HepG2 (cell line): ENCODE measurements at regions not wholly inside any gene's neighbourhood (a gene's known extent, or its start where the extent isn't known, plus 50 kb on each side); places are given as distances from the start of the nearest gene placed in this dataset.

Experiments
- ATAC-seq: fragments of 200-7000 bp; cut with Tn5 transposase; 3 replicates; pipeline ENCODE4 v1.9.1; 2020; ENCODE audit warnings: mild to moderate bottlenecking, moderate library complexity
- BruUV-seq: library from RNA; stranded (reverse); fragments of 400-500 nt; replicated peaks from 2 replicates; lab custom pipeline; 2021; lab: Mats Ljungman, UMichigan
- CTCF ChIA-PET: fragments of 300-600 bp; formaldehyde crosslinking; extraction: SDS; loops from one replicate; lab custom pipeline; 2021; ENCODE audit warnings: low total read pairs, inconsistent platforms, low intra/inter-chr PET ratio; lab: Yijun Ruan, JAX
- POLR2A ChIA-PET: fragments of 350-600 bp; sonication (Branson Sonifier 250); formaldehyde crosslinking; loops from one replicate; lab custom pipeline; 2020; ENCODE audit warnings: antibody characterized with exemption, inconsistent platforms; lab: Yijun Ruan, JAX
- DNase-seq: peaks from one replicate; pipeline ENCODE4 v3.0.0-alpha.2; 2015; ENCODE audit warnings: low spot score
- FAIRE-seq: peaks from 3 replicates; lab custom pipeline; 2011; peaks lifted over from hg19 to GRCh38; lab: Jason Lieb, UNC
- H2AFZ ChIP-seq: one replicate; pipeline ENCODE4 v1.6.1; 2011; ENCODE audit warnings: low read length, inconsistent platforms
- H3K27ac ChIP-seq: fragments of 300-600 bp; 3 replicates; pipeline ENCODE4 v1.8.0; 2011; ENCODE audit warnings: mixed run types, mild to moderate bottlenecking, mixed read lengths, low read length, inconsistent platforms; ENCODE audit not compliant: insufficient read depth; ENCODE audit errors: extremely low read length
- H3K27me3 ChIP-seq, 2 experiments: fragments of 200-600 bp in 1 of 2; 2 replicates in 1 of 2; 3 replicates in 1 of 2; pipeline versions ENCODE4 v1.6.0 to v1.8.0; 2011; ENCODE audit warnings: low read length in 2 of 2, mild to moderate bottlenecking in 2 of 2, moderate library complexity in 2 of 2, inconsistent platforms in 1 of 2; ENCODE audit not compliant: insufficient read depth in 2 of 2, control insufficient read depth in 1 of 2
- H3K36me3 ChIP-seq, 2 experiments: fragments of 200-600 bp in 1 of 2; replicated peaks in 1 of 2; 2 replicates in 1 of 2; 3 replicates in 1 of 2; pipeline versions ENCODE4 v1.5.1 to v1.8.0; 2011; ENCODE audit warnings: low read length in 2 of 2, inconsistent platforms in 1 of 2; ENCODE audit not compliant: insufficient read depth in 2 of 2, control insufficient read depth in 1 of 2
- H3K4me1 ChIP-seq: 2 replicates; pipeline ENCODE4 v1.5.1; 2012; ENCODE audit warnings: low read length, inconsistent platforms; ENCODE audit not compliant: insufficient read depth
- H3K4me2 ChIP-seq: 2 replicates; pipeline ENCODE4 v1.6.0; 2011; ENCODE audit warnings: low read depth, low read length, inconsistent platforms
- H3K4me3 ChIP-seq, 3 experiments: fragments of 200-600 bp in 1 of 3; sonication (generic), shearing (Covaris generic) in 1 of 3; replicated peaks in 1 of 3; 2 replicates each; pipeline ENCODE4 v1.5.1; 2011 to 2016; ENCODE audit warnings: low read length in 3 of 3, inconsistent platforms in 2 of 3, low read depth in 2 of 3, mild to moderate bottlenecking in 2 of 3, control low read depth in 1 of 3, mixed read lengths in 1 of 3; ENCODE audit not compliant: insufficient read depth in 1 of 3
- H3K79me2 ChIP-seq: one replicate; pipeline ENCODE4 v1.6.1; 2011; ENCODE audit warnings: low read length, inconsistent platforms; ENCODE audit not compliant: insufficient read depth
- H3K9ac ChIP-seq: 2 replicates; pipeline ENCODE4 v1.6.0; 2011; ENCODE audit warnings: mild to moderate bottlenecking, low read depth, low read length, inconsistent platforms; ENCODE audit not compliant: insufficient read depth
- H3K9me3 ChIP-seq: 2 replicates; pipeline ENCODE4 v1.5.1; 2012; ENCODE audit warnings: mild to moderate bottlenecking, low read length
- H4K20me1 ChIP-seq: 2 replicates; pipeline ENCODE4 v1.6.0; 2011; ENCODE audit warnings: inconsistent platforms, mild to moderate bottlenecking, low read length, moderate library complexity; ENCODE audit not compliant: insufficient read depth
- DR1 ChIP-seq: sonication (generic); formaldehyde crosslinking; IDR thresholded peaks from 2 replicates; pipeline ENCODE4 v1.8.0; 2021; ENCODE audit warnings: mild to moderate bottlenecking, missing genetic modification reagents, inconsistent platforms
- ESRRA ChIP-seq: sonication (generic); formaldehyde crosslinking; IDR thresholded peaks from 2 replicates; pipeline ENCODE4 v1.5.1; 2020; ENCODE audit warnings: mild to moderate bottlenecking, low read depth, missing genetic modification reagents
- GLI4 ChIP-seq: sonication (generic); formaldehyde crosslinking; IDR thresholded peaks from 2 replicates; pipeline ENCODE4 v1.5.1; 2020; ENCODE audit warnings: missing genetic modification reagents, mild to moderate bottlenecking, moderate library complexity, borderline replicate concordance
- HES4 ChIP-seq: sonication (generic); formaldehyde crosslinking; IDR thresholded peaks from 2 replicates; pipeline ENCODE4 v1.9.0; 2021; ENCODE audit warnings: mild to moderate bottlenecking, missing genetic modification reagents, borderline replicate concordance
- HNF4A ChIP-seq: sonication (generic); formaldehyde crosslinking; IDR thresholded peaks from 2 replicates; pipeline ENCODE4 v1.4.0; 2020; ENCODE audit warnings: missing genetic modification reagents
- MIER2 ChIP-seq: IDR thresholded peaks from 2 replicates; pipeline ENCODE4 v1.6.1; 2016; ENCODE audit warnings: missing biosample characterization, missing genetic modification reagents
- POGZ ChIP-seq: sonication (generic); formaldehyde crosslinking; IDR thresholded peaks from 2 replicates; pipeline ENCODE4 v1.4.0; 2020; ENCODE audit warnings: mild to moderate bottlenecking, missing genetic modification reagents
- SNAPC4 ChIP-seq: sonication (generic); formaldehyde crosslinking; IDR thresholded peaks from 2 replicates; pipeline ENCODE4 v1.4.0; 2020; ENCODE audit warnings: mild to moderate bottlenecking, missing genetic modification reagents
- SPEN ChIP-seq: sonication (generic); formaldehyde crosslinking; IDR thresholded peaks from 2 replicates; pipeline ENCODE4 v1.5.1; 2020; ENCODE audit warnings: low read depth, mild to moderate bottlenecking, missing genetic modification reagents
- WGBS: methylation state at CpG from one replicate; pipeline ENCODE4 v1.1.6; 2017; ENCODE audit warnings: low lambda C conversion rate; 5-methylcytosine and 5-hydroxymethylcytosine counted together
- in situ Hi-C: cut with HindIII; loops from 2 replicates; pipeline ENCODE4 v1.10.0; 2017; ENCODE audit warnings: low pct_unique_long_range_greater_than_20kb; ENCODE audit not compliant: extremely low pct_ligation_motif_present
- intact Hi-C: fragments of 100-400 bp; cut with micrococcal nuclease; formaldehyde crosslinking; loops from one replicate; pipeline ENCODE4 v1.10.0; 2022; ENCODE audit not compliant: unreplicated experiment

- 98% methylated on average over 2 of the region's 2 CpGs for WGBS
- in situ Hi-C loops (no loop called here), intact Hi-C loops (no loop called here)
- Histone ChIP-seq H3K27ac (no peak overlapping the region), H4K20me1 (no peaks in the 10 kb centered on the region), H3K9ac (no peak overlapping the region), H3K4me3 (no peak overlapping the region), H3K4me2 (no peak overlapping the region), H3K27me3 (no peaks in the 10 kb centered on the region), H3K9me3 (no peaks in the 10 kb centered on the region), H3K36me3 (no peaks in the 10 kb centered on the region), H2AFZ (no peak overlapping the region), H3K4me1 (peaks cover 6% of the 10 kb centered on the region; the same call in 1 of the 2 replicates), H3K79me2 (no peaks in the 10 kb centered on the region)
- TF ChIP-seq GLI4 (CRISPR knock-in tag) (no peak), SNAPC4 (CRISPR knock-in tag) (no peak), MIER2 (CRISPR knock-in tag) (no peak), DR1 (no peak), HNF4A (CRISPR knock-in tag) (no peak), SPEN (no peak), POGZ (CRISPR knock-in tag) (no peak), HES4 (CRISPR knock-in tag) (no peak), ESRRA (CRISPR knock-in tag) (no peak)
- FAIRE-seq (no peak), DNase-seq (no peak), ATAC-seq (no peak)
- BruUV-seq: no TSS peak
- ChIA-PET POLR2A (no interaction called here), CTCF (no interaction called here)
Measured at GRCh38 chr13:73341748-73342147, 282.9 kb downstream of the KLF5 start.
